ENCODE measurements at regions not wholly inside any gene's neighbourhood (a gene's known extent, or its start where the extent isn't known, plus 50 kb on each side); places are given as distances from the start of the nearest gene placed in this dataset.
"Not testable (repeated sequence)": the region's sequence is repeated elsewhere in the genome, so short reads cannot be mapped to it uniquely, and the experiment has no call there.

- no peak for DNase-seq
Observed at GRCh38 chrX:150167482-150168324, 195.4 kb upstream of the MAMLD1 start.

DNA sequence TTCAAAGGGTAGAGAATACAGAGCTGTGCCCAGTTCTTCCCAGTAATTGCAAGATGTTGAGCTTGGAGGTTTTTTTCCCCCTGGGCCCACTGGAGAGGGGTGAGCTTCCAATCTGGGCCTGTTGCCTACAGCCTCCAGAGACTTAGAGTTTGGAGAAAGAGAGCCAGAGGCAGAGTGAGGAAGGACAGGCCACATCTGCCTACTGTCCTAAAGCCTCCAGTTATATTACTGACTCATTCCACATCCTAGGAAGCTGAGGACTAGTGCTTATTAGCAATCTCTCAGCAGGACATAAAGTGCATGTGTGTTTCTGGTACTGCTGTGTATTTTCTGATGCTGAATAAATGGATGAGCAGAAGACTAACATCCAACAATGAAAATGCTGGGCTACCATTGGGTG lies 181.0 kb upstream of the MAMLD1 start:
- DNase-seq, result no peak

GRCh38 chrX:150184491-150184890 lies 178.6 kb upstream of the MAMLD1 start:
- DNase-seq, result no peak

GRCh38 chrX:150185766-150186165 lies 177.4 kb upstream of the MAMLD1 start:
- DNase-seq, result no peak

DNA sequence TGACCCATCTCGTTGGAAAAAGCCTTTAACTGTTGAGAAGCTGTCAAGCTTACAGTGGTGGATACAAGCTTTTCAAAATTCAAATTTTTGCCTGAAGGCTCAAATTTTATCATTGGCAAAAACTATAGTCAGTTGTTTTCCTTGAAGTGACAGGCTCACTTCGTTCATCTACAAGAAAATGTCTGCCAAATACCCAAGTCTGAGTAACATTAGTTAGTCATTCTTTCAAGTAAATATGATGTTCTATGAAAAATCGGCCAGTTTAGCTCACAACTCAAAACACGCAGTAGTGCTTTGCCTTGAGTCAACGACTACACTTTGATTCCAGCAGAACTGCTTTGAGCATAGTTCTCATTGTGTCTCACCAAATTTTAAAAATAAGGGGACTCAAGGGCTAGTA lies 170.3 kb upstream of the MAMLD1 start:
- DNase-seq, result no peak

GRCh38 chrX:150196285-150196684 lies 166.8 kb upstream of the MAMLD1 start:
- DNase-seq, result no peak

DNA sequence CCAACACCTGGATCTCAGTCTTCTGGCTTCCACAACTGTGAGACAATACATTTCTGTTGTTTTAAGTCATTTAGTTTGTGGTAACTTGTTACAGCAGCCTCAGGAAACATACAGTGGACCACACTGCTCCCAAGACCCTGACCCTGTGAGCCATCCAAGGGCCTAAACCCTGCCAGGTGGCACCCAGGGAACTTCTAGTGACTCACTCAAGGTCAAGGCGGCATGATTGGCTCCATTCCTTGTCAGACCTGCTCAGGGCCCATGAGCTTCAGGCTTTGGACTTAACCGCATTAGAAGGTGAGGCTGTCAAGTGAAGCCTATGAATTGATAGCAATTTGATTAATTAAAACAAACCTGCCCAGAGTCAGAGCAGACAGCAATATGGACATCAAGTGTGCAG lies 165.7 kb upstream of the MAMLD1 start:
- no peak for DNase-seq

GRCh38 chrX:150198776-150199175 lies 164.3 kb upstream of the MAMLD1 start:
- no peak for DNase-seq

DNA sequence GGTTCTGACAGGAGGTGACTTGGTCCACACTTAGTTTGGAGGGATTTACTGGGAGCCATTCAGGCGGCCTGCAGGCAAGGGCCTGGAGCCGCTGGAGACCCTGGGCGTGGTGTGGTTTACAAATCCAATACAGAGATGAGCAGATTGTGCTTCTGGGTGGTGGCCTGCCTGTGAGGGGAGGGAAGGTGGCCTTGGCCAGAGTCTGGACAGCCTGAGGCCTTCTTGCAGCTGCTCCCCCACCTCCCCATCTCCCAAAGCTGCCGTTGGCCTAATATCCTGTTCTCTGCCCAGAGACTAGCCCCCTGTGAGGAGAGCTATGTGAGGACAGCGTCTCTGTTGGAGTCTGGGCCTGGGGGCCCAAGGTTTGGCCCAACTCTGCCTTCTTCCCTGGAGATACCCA lies 163.9 kb upstream of the MAMLD1 start:
- no peak for DNase-seq

DNA sequence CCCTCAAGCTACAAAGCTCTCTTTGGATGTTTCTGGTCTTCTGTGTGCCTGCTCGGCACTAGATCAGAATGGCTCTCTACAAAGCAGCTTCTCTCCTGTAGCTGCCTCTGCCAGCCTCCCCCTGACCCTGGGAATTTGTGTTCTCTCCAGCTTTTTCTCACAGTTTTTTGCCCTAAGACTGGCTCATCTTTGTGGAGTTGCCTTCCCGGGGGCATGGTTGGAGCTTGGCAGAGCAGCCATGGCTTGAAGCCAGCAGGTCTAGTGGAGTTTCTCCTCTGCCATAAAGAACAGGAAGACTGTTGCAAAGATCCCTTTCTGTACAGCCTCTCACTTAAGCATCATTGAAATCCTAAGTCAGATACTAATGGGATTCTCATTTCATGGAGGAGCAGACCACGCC lies 163.3 kb upstream of the MAMLD1 start:
- no peak for DNase-seq

DNA sequence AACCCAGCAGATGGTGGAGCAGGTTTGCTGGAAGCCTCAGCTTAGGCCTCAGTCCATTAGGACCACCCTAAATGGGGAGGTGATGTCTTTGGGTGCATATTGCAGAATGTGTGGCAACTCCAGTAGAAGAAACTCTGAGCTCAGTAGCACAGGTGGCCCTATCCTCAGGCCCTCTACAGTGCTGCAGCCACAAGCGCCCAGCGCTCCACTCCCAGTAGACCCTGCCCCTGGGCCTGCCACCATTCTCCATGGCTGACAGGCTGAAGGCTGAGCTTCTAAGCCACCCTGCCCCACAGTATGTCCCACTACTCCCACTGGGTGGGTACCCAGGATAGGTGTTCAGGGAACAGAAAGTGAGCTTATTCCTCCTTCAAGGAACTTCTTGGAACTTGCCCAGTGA lies 162.8 kb upstream of the MAMLD1 start:
- no peak for DNase-seq

- DNase-seq, result peak; percentile 53
Observed at GRCh38 chrX:150200820-150201287, 162.3 kb upstream of the MAMLD1 start.

- DNase-seq, result no peak
Observed at GRCh38 chrX:150201391-150201790, 161.7 kb upstream of the MAMLD1 start.

DNA sequence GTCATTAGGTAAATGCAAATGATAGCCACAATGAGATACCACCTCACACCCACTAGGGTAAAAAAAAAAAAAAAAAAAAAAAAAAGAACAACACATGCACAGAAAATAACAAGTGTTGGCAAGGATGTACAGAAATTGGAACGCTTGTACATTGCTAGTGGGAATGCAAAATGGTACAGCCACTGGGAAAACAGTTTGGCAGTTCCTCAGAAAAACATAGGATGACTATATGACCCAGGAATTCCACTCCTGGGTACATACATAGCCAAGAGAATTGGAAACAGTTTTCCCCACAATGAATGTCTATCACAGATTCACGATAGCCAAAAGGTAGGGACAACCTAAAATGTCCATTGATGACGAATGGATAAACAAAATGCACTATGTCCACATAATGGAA lies 161.3 kb upstream of the MAMLD1 start:
- DNase-seq, result no peak

DNA sequence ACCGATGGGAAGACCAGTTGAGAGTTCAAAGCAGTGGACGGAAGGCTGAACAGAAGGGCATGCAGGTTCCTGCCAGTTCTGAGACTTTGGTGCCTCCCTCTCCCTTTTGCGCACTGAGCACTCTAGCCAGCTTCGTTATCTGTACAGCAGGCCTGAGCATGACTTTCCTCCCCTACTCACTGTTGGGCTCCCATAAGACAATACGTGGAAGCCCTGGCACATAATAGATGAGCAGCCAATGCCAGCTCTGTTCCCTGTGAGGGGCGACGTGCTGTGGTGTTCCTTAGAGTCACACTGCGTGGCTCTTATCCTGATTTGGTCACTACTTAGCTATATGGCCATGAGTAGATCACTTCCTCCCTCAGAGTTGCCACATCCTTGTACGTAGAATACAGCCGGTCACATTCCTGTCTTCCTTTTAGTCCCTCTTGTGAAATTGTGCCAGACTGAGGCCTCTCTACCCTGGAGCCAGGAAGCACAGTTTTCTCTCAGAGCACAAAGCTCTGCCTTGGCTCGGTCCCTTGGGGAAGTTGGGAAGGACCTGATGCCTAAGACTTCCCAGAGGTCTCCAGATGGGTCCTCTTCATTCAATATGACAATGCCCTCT lies 160.4 kb upstream of the MAMLD1 start:
- no peak for DNase-seq

DNA sequence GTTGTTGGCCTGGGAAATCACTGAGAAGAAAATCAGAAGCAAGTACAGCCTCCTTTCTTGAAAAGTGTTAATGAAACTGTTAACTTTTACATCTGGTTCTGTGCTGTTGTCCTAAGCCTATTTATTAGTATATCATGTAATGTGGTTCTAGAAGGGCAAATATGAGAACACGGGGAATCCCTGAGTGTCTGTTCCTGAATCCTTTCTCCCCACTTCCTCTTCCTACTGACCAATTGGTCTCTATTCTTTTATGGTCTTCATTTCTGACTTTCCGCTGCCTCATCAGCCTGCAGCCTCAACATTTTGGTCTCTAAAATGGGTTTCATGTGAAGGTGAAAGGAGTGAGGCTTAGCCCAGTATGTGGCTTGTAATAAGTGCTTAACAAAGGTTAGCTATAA lies 159.9 kb upstream of the MAMLD1 start:
- no peak for DNase-seq

DNA sequence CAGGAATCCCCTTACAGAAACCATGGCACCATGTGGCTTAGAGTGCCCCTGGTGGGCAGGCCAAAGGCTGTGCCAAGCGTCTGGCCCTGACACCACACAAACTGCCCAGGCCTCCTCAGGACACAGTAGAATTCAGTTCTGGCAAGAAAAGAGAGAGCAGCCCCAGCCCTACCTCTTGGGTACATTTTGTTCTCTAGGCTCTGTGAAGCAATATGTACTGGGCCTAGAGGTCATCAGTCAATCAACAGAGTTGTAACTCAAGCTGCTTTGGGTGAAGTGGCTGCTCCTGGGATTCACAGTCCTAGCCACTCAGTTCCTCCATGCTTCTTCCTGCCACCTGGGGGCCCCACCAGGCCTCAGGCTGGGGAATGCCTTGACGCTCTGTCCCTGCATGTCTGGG lies 158.1 kb upstream of the MAMLD1 start:
- no peak for DNase-seq

- no peak for DNase-seq
Observed at GRCh38 chrX:150207733-150208132, 155.4 kb upstream of the MAMLD1 start.

- no peak for DNase-seq
Observed at GRCh38 chrX:150211988-150212387, 151.1 kb upstream of the MAMLD1 start.

DNA sequence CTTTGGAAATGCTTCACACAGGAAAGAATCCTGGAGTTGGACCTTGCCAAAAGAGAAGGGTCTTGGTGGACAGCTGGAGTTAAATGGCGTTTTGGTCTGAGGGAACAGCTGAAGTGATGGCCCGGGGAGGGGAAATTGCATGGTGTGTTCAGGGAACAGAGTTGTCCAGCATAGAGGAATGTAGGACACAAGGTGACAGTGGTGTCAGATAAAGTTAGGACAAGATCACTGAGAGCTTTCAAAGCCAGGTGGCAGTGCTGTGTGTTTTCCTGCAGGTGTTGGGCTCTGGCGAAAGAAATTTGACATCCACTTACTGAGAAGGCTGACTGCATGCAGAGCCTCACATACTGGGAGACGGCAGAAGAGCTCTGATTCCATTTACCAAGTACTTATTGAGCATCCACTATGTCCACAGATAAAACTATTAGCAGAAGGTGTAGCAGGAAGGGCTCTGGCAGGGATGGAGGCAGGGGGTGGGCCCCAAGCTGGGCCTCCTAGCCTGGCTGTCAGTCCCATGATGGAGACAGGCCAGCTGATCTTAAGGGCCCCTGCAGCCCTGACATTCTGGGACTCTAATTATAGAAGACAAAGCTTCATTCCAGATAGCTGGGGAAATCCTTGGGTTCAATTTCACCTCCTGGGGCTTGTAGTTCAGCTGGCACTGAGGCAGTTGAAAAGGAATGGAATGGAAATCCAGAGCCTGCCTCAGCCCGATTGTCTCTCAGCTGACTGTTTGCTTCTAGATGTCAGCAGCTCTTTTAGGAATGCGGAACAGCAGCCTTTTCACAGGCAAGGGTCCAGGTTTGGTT lies 150.2 kb upstream of the MAMLD1 start:
- DNase-seq, result no peak

DNA sequence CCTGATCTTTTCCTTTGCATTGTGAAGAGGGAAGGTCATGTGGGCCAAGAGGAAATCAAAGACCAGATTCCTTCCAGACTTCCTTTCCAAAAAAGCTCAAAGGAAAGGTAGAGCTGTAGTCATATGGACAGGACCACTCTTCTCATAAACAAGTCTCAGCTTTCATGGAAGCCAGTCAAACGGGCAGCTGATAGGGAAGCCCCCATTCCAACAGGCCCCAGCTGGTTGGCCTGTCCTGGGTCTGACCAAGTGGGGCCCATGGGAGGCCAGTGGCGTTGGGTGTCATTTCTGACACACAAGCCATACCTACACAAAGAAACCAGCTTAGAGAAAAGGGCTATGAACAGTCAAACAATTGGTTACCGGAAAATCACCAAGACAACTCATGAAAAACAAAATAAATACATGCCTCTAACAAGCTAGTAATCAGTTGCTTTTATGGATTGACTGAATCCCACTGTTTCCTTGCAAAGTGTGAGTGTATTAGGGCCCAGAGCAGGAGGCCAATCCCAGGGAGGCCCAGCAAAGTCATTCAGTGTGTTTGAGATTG lies 149.6 kb upstream of the MAMLD1 start:
- no peak for DNase-seq

DNA sequence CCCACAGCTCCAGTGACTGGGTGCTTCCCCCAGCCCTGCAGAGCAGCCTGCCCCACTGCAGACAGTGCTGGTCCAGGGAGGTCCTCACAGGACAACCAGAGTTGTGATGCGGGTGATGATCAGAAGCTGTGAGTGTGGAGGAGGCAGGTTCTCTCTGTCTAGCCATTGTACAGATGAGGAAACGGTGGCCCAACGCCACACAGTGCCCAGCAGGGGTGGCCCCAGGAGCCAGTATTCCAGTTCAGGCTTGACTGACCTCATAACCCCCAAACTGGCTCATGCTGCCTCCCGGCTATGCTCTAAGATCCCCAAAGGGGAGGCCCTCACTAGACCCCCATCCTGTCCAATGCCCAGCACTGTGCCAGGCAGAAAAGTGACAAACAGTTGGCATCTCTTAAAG lies 147.1 kb upstream of the MAMLD1 start:
- not testable (repeated sequence) for DNase-seq

- no peak for DNase-seq
Observed at GRCh38 chrX:150216716-150217115, 146.4 kb upstream of the MAMLD1 start.
